ENCODE measurements at regions not wholly inside any gene's neighbourhood (a gene's known extent, or its start where the extent isn't known, plus 50 kb on each side); places are given as distances from the start of the nearest gene placed in this dataset.

GRCh38 chr2:175631245-175631623 is 370.8 kb downstream of the LNPK start:
- no peaks in the 10 kb centered on the region for H3K9me3 ChIP-seq (ENCODE audit: low read depth)
- peak; percentile 57 for DNase-seq
- TF ChIP-seq EZH2phosphoT487 (IDR thresholded peaks at IDR 0.05; ENCODE audit: insufficient read depth, low read depth) (no peak), EZH2 (IDR thresholded peaks at IDR 0.05; ENCODE audit: insufficient read depth, poor library complexity, severe bottlenecking) (no peak)
- H3K79me2 ChIP-seq (ENCODE audit: insufficient read depth) = no peaks in the 10 kb centered on the region
- no peaks in the 10 kb centered on the region for H3K4me1 ChIP-seq (ENCODE audit: insufficient read depth)
- H3K9ac ChIP-seq = no peak overlapping the region
- H3K27ac ChIP-seq = no peak overlapping the region
- H3K9me2 ChIP-seq (ENCODE audit: insufficient read depth) = no peaks in the 10 kb centered on the region
- H3K36me3 ChIP-seq (ENCODE audit: low read depth) = no peaks in the 10 kb centered on the region
- H3K4me3 ChIP-seq = no peak overlapping the region
- no peaks in the 10 kb centered on the region; the same call in 1 of the 2 replicates for H3K27me3 ChIP-seq (replicated peaks; ENCODE audit: insufficient read depth)
- in situ Hi-C loops (cut with MboI) = no loop called here
- H4K20me1 ChIP-seq (ENCODE audit: insufficient read depth) = no peaks in the 10 kb centered on the region
- no peak overlapping the region for H2AFZ ChIP-seq
- no peaks in the 10 kb centered on the region for H3F3A ChIP-seq (ENCODE audit: insufficient read depth)
- no peak overlapping the region for H3K4me2 ChIP-seq (ENCODE audit: unreplicated experiment)

GRCh38 chr2:175630280-175631244 is 371.5 kb downstream of the LNPK start:
- Histone ChIP-seq H3K4me3 (no peak overlapping the region), H3K27me3 (replicated peaks; ENCODE audit: insufficient read depth) (no peaks in the 10 kb centered on the region; the same call in 1 of the 2 replicates), H3K9me2 (ENCODE audit: insufficient read depth) (no peaks in the 10 kb centered on the region), H2AFZ (no peak overlapping the region), H3K9ac (no peak overlapping the region), H3K27ac (no peak overlapping the region), H3K4me1 (ENCODE audit: insufficient read depth) (no peaks in the 10 kb centered on the region), H3K9me3 (ENCODE audit: low read depth) (no peaks in the 10 kb centered on the region), H3F3A (ENCODE audit: insufficient read depth) (no peaks in the 10 kb centered on the region), H3K36me3 (ENCODE audit: low read depth) (no peaks in the 10 kb centered on the region), H3K79me2 (ENCODE audit: insufficient read depth) (no peaks in the 10 kb centered on the region), H4K20me1 (ENCODE audit: insufficient read depth) (no peaks in the 10 kb centered on the region), H3K4me2 (ENCODE audit: unreplicated experiment) (no peak overlapping the region)
- 71 to 72% methylated on average over 15 of the region's 15 CpGs for WGBS, 2 experiments (ENCODE audit: low coverage in 1 of 2, low lambda C conversion rate in 2 of 2, missing lambda C conversion rate in 2 of 2)
- in situ Hi-C loops (cut with MboI) = no loop called here
- TF ChIP-seq EZH2phosphoT487 (IDR thresholded peaks at IDR 0.05; ENCODE audit: insufficient read depth, low read depth) = no peak
- DNase-seq = no peak

DNA sequence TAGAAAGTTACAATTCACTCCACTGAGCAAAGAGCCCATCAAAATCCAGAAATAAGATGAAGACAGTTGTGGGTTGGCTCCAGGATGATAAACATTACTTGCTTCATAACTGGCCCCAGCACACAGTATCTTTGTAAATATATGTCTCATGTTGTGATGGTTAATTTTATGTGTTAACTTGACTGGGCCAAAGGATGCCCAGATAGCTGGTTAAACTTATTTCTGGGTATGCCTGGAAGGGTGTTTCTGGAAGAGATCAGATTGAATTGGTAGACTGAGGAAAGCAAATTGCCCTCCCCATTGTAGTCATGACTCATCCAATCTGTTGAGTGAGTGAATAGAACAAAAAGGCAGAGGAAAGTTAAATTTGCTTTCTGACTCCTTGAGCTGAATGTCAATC is 373.8 kb downstream of the LNPK start:
- no peaks in the 10 kb centered on the region for H3F3A ChIP-seq (ENCODE audit: insufficient read depth)
- H3K4me3 ChIP-seq = no peak overlapping the region
- in situ Hi-C loops (cut with MboI) = no loop called here
- H3K4me1 ChIP-seq (ENCODE audit: insufficient read depth) = no peaks in the 10 kb centered on the region
- H3K27ac ChIP-seq = no peak overlapping the region
- no peaks in the 10 kb centered on the region for H3K9me2 ChIP-seq (ENCODE audit: insufficient read depth)
- H4K20me1 ChIP-seq (ENCODE audit: insufficient read depth) = no peaks in the 10 kb centered on the region
- H3K4me2 ChIP-seq (ENCODE audit: unreplicated experiment) = no peak overlapping the region
- no peak for TF ChIP-seq EZH2 (IDR thresholded peaks at IDR 0.05; ENCODE audit: insufficient read depth, poor library complexity, severe bottlenecking)
- no peak for TF ChIP-seq EZH2phosphoT487 (IDR thresholded peaks at IDR 0.05; ENCODE audit: insufficient read depth, low read depth)
- peaks cover 9% of the 10 kb centered on the region; the same call in 1 of the 2 replicates for H3K27me3 ChIP-seq (replicated peaks; ENCODE audit: insufficient read depth)
- DNase-seq = no peak
- H2AFZ ChIP-seq = no peak overlapping the region
- H3K79me2 ChIP-seq (ENCODE audit: insufficient read depth) = no peaks in the 10 kb centered on the region
- H3K36me3 ChIP-seq (ENCODE audit: low read depth) = no peaks in the 10 kb centered on the region
- no peaks in the 10 kb centered on the region for H3K9me3 ChIP-seq (ENCODE audit: low read depth)
- no peak overlapping the region for H3K9ac ChIP-seq

- Histone ChIP-seq H3K27me3 (replicated peaks; ENCODE audit: insufficient read depth) (peaks cover 9% of the 10 kb centered on the region; the same call in 1 of the 2 replicates), H3F3A (ENCODE audit: insufficient read depth) (no peaks in the 10 kb centered on the region), H3K4me1 (ENCODE audit: insufficient read depth) (no peaks in the 10 kb centered on the region), H3K9me2 (ENCODE audit: insufficient read depth) (no peaks in the 10 kb centered on the region), H3K79me2 (ENCODE audit: insufficient read depth) (no peaks in the 10 kb centered on the region), H3K36me3 (ENCODE audit: low read depth) (no peaks in the 10 kb centered on the region), H2AFZ (no peak overlapping the region), H3K4me3 (no peak overlapping the region), H3K9me3 (ENCODE audit: low read depth) (no peaks in the 10 kb centered on the region), H4K20me1 (ENCODE audit: insufficient read depth) (no peaks in the 10 kb centered on the region), H3K4me2 (ENCODE audit: unreplicated experiment) (no peak overlapping the region), H3K9ac (no peak overlapping the region), H3K27ac (no peak overlapping the region)
- TF ChIP-seq EZH2phosphoT487 (IDR thresholded peaks at IDR 0.05; ENCODE audit: insufficient read depth, low read depth) (no peak), EZH2 (IDR thresholded peaks at IDR 0.05; ENCODE audit: insufficient read depth, poor library complexity, severe bottlenecking) (no peak)
- DNase-seq = peak; percentile 38
- in situ Hi-C loops (cut with MboI) = no loop called here
These were observed 374.7 kb downstream of the LNPK start for GRCh38 chr2:175627405-175627804.

DNA sequence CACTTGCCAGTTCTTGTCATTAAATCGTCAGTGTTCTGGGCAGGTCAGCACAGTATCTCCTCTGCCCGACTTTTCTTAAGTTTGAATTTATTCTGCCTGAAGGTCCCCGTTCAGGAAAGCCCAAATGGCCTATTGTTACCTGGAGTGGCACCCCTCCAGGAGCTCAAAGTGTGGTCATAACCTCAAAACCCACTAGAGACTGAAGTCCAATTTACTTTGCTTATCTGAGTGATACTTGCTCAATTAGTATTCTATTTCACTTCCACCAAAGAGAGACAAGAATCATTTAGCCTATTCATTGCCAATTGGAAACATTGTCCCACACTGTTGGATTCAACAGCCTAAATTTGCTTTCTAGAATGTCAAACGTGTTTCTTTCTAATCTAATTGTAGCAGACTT is 375.3 kb downstream of the LNPK start:
- WGBS, 2 experiments (ENCODE audit: low coverage in 1 of 2, low lambda C conversion rate in 2 of 2, missing lambda C conversion rate in 2 of 2) = 25 to 27% methylated on average over 4 of the region's 4 CpGs
- H4K20me1 ChIP-seq (ENCODE audit: insufficient read depth) = no peaks in the 10 kb centered on the region

More for the DNA sequence above, 375.3 kb downstream of the LNPK start:
- no peak overlapping the region for H3K4me2 ChIP-seq (ENCODE audit: unreplicated experiment)
- in situ Hi-C loops (cut with MboI) = no loop called here
- H3K27me3 ChIP-seq (replicated peaks; ENCODE audit: insufficient read depth) = peaks cover 9% of the 10 kb centered on the region; the same call in 1 of the 2 replicates
- H2AFZ ChIP-seq = no peak overlapping the region
- H3K36me3 ChIP-seq (ENCODE audit: low read depth) = no peaks in the 10 kb centered on the region
- H3F3A ChIP-seq (ENCODE audit: insufficient read depth) = no peaks in the 10 kb centered on the region
- no peak overlapping the region for H3K4me3 ChIP-seq
- H3K9me3 ChIP-seq (ENCODE audit: low read depth) = no peaks in the 10 kb centered on the region
- H3K9ac ChIP-seq = no peak overlapping the region
- no peaks in the 10 kb centered on the region for H3K9me2 ChIP-seq (ENCODE audit: insufficient read depth)
- no peaks in the 10 kb centered on the region for H3K4me1 ChIP-seq (ENCODE audit: insufficient read depth)
- DNase-seq = no peak
- no peaks in the 10 kb centered on the region for H3K79me2 ChIP-seq (ENCODE audit: insufficient read depth)
- no peak overlapping the region for H3K27ac ChIP-seq
- TF ChIP-seq EZH2phosphoT487 (IDR thresholded peaks at IDR 0.05; ENCODE audit: insufficient read depth, low read depth) (no peak), EZH2 (IDR thresholded peaks at IDR 0.05; ENCODE audit: insufficient read depth, poor library complexity, severe bottlenecking) (no peak)

Data from GM23248 (cell line).